HG03159 (cell line): ENCODE measurements at regions not wholly inside any gene's neighbourhood (a gene's known extent, or its start where the extent isn't known, plus 50 kb on each side); places are given as distances from the start of the nearest gene placed in this dataset.
A peak's percentile ranks its signal among the peaks of the same experiment; 100 is the strongest.

Experiments
- ATAC-seq: cut with Tn5 transposase; IDR thresholded peaks from one replicate; pipeline ENCODE4 v1.9.1; 2021; ENCODE audit warnings: mild to moderate bottlenecking, moderate library complexity; ENCODE audit not compliant: unreplicated experiment

GRCh38 chr17:12521416-12521815 is 144.3 kb upstream of the MYOCD start:
- ATAC-seq, result no peak

GRCh38 chr17:12522336-12522735 is 143.4 kb upstream of the MYOCD start:
- ATAC-seq, result no peak

GRCh38 chr17:12522743-12523183 is 142.9 kb upstream of the MYOCD start:
- no peak for ATAC-seq

- ATAC-seq, result no peak
Observed at GRCh38 chr17:12523244-12523643, 142.4 kb upstream of the MYOCD start.

GRCh38 chr17:12528036-12528435 is 137.7 kb upstream of the MYOCD start:
- ATAC-seq, result no peak

- ATAC-seq, result no peak
Observed at GRCh38 chr17:12530161-12530560, 135.5 kb upstream of the MYOCD start.

- no peak for ATAC-seq
Observed at GRCh38 chr17:12536021-12536420, 129.7 kb upstream of the MYOCD start.

GRCh38 chr17:12536472-12536871 is 129.2 kb upstream of the MYOCD start:
- ATAC-seq, result no peak

- no peak for ATAC-seq
Observed at GRCh38 chr17:12537436-12537835, 128.3 kb upstream of the MYOCD start.

GRCh38 chr17:12538003-12538402 is 127.7 kb upstream of the MYOCD start:
- no peak for ATAC-seq

- peak; percentile 79 for ATAC-seq
Observed at GRCh38 chr17:12545877-12546513, 119.7 kb upstream of the MYOCD start.

GRCh38 chr17:12546983-12547382 is 118.7 kb upstream of the MYOCD start:
- no peak for ATAC-seq

GRCh38 chr17:12547831-12548230 is 117.9 kb upstream of the MYOCD start:
- ATAC-seq, result no peak

- no peak for ATAC-seq
Observed at GRCh38 chr17:12548558-12548957, 117.1 kb upstream of the MYOCD start.

GRCh38 chr17:12549499-12550041 is 116.1 kb upstream of the MYOCD start:
- ATAC-seq, result no peak

GRCh38 chr17:12553625-12554024 is 112.1 kb upstream of the MYOCD start:
- ATAC-seq, result no peak

GRCh38 chr17:12554251-12554650 is 111.4 kb upstream of the MYOCD start:
- ATAC-seq, result no peak

- no peak for ATAC-seq
Observed at GRCh38 chr17:12566291-12566690, 99.4 kb upstream of the MYOCD start.

GRCh38 chr17:12567077-12568053 is 98.3 kb upstream of the MYOCD start:
- no peak for ATAC-seq

GRCh38 chr17:12568358-12569251 is 97.1 kb upstream of the MYOCD start:
- ATAC-seq, result no peak

GRCh38 chr17:12571606-12572005 is 94.1 kb upstream of the MYOCD start:
- no peak for ATAC-seq
